C4-2B (cell line): ENCODE measurements at regions not wholly inside any gene's neighbourhood (a gene's known extent, or its start where the extent isn't known, plus 50 kb on each side); places are given as distances from the start of the nearest gene placed in this dataset.

ENCODE experiments used
- CTCF ChIP-seq: fragments of 450-650 bp; conservative IDR thresholded peaks from 2 replicates; pipeline ENCODE4 v1.5.1; 2017; ENCODE audit warnings: mild to moderate bottlenecking
- ZFX ChIP-seq: fragments of 450-650 bp; IDR thresholded peaks from 2 replicates; pipeline ENCODE4 v1.6.1; 2017

- TF ChIP-seq CTCF (no peak), ZFX (no peak)
Observed at GRCh38 chr18:22643731-22644130, 226.0 kb upstream of the CTAGE1 start.
